GM12878 (cell line): ENCODE measurements at regions not wholly inside any gene's neighbourhood (a gene's known extent, or its start where the extent isn't known, plus 50 kb on each side); places are given as distances from the start of the nearest gene placed in this dataset.

ENCODE experiments used
- ATAC-seq: fragments of 200-7000 bp; cut with Tn5 transposase; 3 replicates; pipeline ENCODE4 v1.9.1; 2020; ENCODE audit warnings: mild to moderate bottlenecking, moderate library complexity
- BruUV-seq: library from RNA; stranded (reverse); fragments of 400-500 nt; replicated peaks from 2 replicates; lab custom pipeline; 2021; lab: Mats Ljungman, UMichigan
- CTCF ChIA-PET: fragments of 300-600 bp; sonication (Branson Sonifier 250); formaldehyde crosslinking; extraction: SDS; loops from one replicate; lab custom pipeline; 2021; ENCODE audit warnings: inconsistent platforms; lab: Yijun Ruan, JAX
- POLR2A ChIA-PET: fragments of 350-600 bp; formaldehyde crosslinking; extraction: SDS; loops from one replicate; lab custom pipeline; 2021; ENCODE audit warnings: inconsistent platforms; lab: Charles Lee
- RAD21 ChIA-PET: fragments of 300-600 bp; sonication (Branson Sonifier 250); formaldehyde crosslinking; loops from one replicate; lab custom pipeline; 2023; ENCODE audit warnings: antibody characterized with exemption; ENCODE audit not compliant: unreplicated experiment; lab: Charles Lee
- SMC1A ChIA-PET: fragments of 300-600 bp; sonication (Branson Sonifier 250); formaldehyde crosslinking; loops from one replicate; lab custom pipeline; 2023; ENCODE audit not compliant: unreplicated experiment, uncharacterized antibody; lab: Charles Lee
- DNase-seq: peaks from one replicate; pipeline ENCODE4 v3.0.0-alpha.2; 2011; ENCODE audit warnings: low read depth, low spot score
- FAIRE-seq: peaks from 3 replicates; lab custom pipeline; 2011; peaks lifted over from hg19 to GRCh38; lab: Jason Lieb, UNC
- H2AFZ ChIP-seq: 2 replicates; pipeline ENCODE4 v1.6.0; 2011; ENCODE audit warnings: low read depth, low read length, control low read depth; ENCODE audit not compliant: control insufficient read depth
- H3K27ac ChIP-seq: 2 replicates; pipeline ENCODE4 v1.5.1; 2011; ENCODE audit warnings: control low read depth; ENCODE audit not compliant: control insufficient read depth, insufficient read depth
- H3K27me3 ChIP-seq, 2 experiments: replicated peaks in 1 of 2; 2 replicates each; pipeline versions ENCODE4 v1.6.0 to v1.6.1; 2011; ENCODE audit warnings: low read length in 1 of 2; ENCODE audit not compliant: control insufficient read depth in 2 of 2, insufficient read depth in 2 of 2
- H3K36me3 ChIP-seq, 2 experiments: 2 replicates each; pipeline ENCODE4 v1.5.1; 2011; ENCODE audit warnings: low read length in 1 of 2; ENCODE audit not compliant: control insufficient read depth in 2 of 2, insufficient read depth in 2 of 2
- H3K4me1 ChIP-seq: 2 replicates; pipeline ENCODE4 v1.6.1; 2011; ENCODE audit warnings: mild to moderate bottlenecking, low read length, moderate library complexity, mixed read lengths; ENCODE audit not compliant: control insufficient read depth, insufficient read depth
- H3K4me2 ChIP-seq: 2 replicates; pipeline ENCODE4 v1.6.0; 2011; ENCODE audit warnings: control low read depth; ENCODE audit not compliant: control insufficient read depth, insufficient read depth
- H3K4me3 ChIP-seq: fragments of 200-600 bp; sonication (generic); 2 replicates; pipeline ENCODE4 v1.5.1; 2016
- H3K79me2 ChIP-seq: 2 replicates; pipeline ENCODE4 v1.6.0; 2011; ENCODE audit warnings: low read length; ENCODE audit not compliant: control insufficient read depth, insufficient read depth
- H3K9ac ChIP-seq: 2 replicates; pipeline ENCODE4 v1.8.0; 2011; ENCODE audit warnings: low read length, control low read depth, mixed read lengths; ENCODE audit not compliant: control insufficient read depth, insufficient read depth
- H3K9me3 ChIP-seq: replicated peaks from 3 replicates; pipeline ENCODE4 v1.5.1; 2011; ENCODE audit warnings: mild to moderate bottlenecking, low read length; ENCODE audit not compliant: control insufficient read depth, insufficient read depth
- H4K20me1 ChIP-seq: 2 replicates; pipeline ENCODE4 v1.6.0; 2011; ENCODE audit not compliant: control insufficient read depth, insufficient read depth
- IRF4 ChIP-seq: IDR thresholded peaks from 2 replicates; pipeline ENCODE4 v1.6.1; 2011; ENCODE audit warnings: low read depth, low read length
- NFIC ChIP-seq: IDR thresholded peaks from 2 replicates; pipeline ENCODE4 v1.6.1; 2012; ENCODE audit warnings: low read depth, mild to moderate bottlenecking, inconsistent platforms, low read length, moderate library complexity
- RCOR1 ChIP-seq: conservative IDR thresholded peaks from 2 replicates; pipeline ENCODE4 v1.6.1; 2012; ENCODE audit warnings: low read depth, low read length, improper control_type of control experiment
- ZBED1 ChIP-seq: IDR thresholded peaks from 2 replicates; pipeline ENCODE4 v1.6.1; 2016; ENCODE audit warnings: borderline replicate concordance
- WGBS: methylation state at CpG from one replicate; pipeline ENCODE4 v1.1.6; 2016; ENCODE audit warnings: low lambda C conversion rate; ENCODE audit not compliant: insufficient replicate concordance, insufficient coverage; ENCODE audit errors: missing lambda C conversion rate; 5-methylcytosine and 5-hydroxymethylcytosine counted together
- in situ Hi-C: fragments of 300-500 bp; cut with MboI; formaldehyde crosslinking; loops from 9 replicates; pipeline ENCODE4 v1.14.3; 2018; ENCODE audit warnings: mixed read lengths
- intact Hi-C: fragments of 100-400 bp; cut with micrococcal nuclease; formaldehyde crosslinking; loops from one replicate; pipeline ENCODE4 v1.14.2; 2022; ENCODE audit not compliant: unreplicated experiment
- TF ChIP-seq, protein P1 (sequence below): fragments of 450-650 bp; conservative IDR thresholded peaks from 2 replicates; pipeline ENCODE4 v1.6.1; 2017; ENCODE audit warnings: mild to moderate bottlenecking, moderate library complexity

DNA sequence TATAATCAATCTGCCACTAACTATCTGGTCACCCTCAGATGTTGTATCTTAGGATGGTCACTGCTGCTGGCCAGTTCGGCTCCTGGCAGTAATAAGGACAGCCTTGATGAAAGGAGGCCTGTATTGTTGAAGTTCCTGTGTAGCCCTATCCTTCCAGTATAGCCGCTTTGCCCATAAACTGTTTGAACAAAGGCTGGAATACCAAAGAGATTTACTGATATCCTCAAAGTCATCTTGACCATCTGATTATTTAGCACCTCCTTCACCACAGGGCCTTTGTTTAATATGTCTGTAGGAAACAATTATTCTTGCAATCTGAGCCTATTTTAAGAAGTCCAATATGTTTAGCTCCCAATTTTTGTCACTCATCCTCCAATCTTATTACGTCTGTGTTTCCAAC, 77.7 kb downstream of the HYCC1 start:
- no peak for ATAC-seq
- TSS peak; percentile 4 for BruUV-seq

DNA sequence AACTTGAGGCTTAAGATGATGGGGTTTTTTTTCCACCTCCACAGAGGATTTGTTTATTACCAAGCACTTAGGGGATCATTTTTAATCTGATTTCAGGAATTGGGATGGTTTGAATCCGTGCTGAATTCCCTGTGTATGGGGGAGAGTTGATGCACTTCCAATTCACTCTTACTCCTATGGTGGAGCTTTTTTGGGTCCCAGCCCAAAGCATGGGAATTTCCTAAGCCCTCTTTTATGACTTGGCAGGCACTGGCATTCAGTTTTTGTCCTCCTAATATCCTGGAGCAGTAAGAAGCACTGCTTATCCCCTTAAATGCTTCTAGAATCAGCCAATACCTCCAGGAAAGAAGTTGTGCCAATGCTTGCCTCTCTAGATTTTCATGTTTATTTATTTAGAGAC, 78.7 kb downstream of the HYCC1 start:
- Histone ChIP-seq H3K79me2 (no peaks in the 10 kb centered on the region), H3K4me2 (no peak overlapping the region), H3K4me1 (no peaks in the 10 kb centered on the region), H3K36me3 (no peaks in the 10 kb centered on the region), H3K4me3 (no peak overlapping the region), H3K27me3 (no peaks in the 10 kb centered on the region), H3K9ac (no peak overlapping the region), H3K9me3 (no peaks in the 10 kb centered on the region; the same call in 2 of the 3 replicates), H3K27ac (no peak overlapping the region), H4K20me1 (no peaks in the 10 kb centered on the region), H2AFZ (no peak overlapping the region)
- ChIA-PET POLR2A (no interaction called here), CTCF (no interaction called here), RAD21 (no interaction called here), SMC1A (interaction anchor here (1.4 kb wide), 1 partner anchor 24 kb away, joined by 4 read pairs; no protein-coding TSS in a partner anchor)
- intact Hi-C loops (no loop called here), in situ Hi-C loops (no loop called here)
- no TSS peak for BruUV-seq
- DNase-seq (no peak), ATAC-seq (no peak), FAIRE-seq (no peak)
- 25% methylated on average over 1 of the region's 1 CpG for WGBS
- TF ChIP-seq IRF4 (no peak), RCOR1 (no peak)

More for the DNA sequence above, 77.7 kb downstream of the HYCC1 start:
- DNase-seq: no peak
- 95% methylated on average over 3 of the region's 3 CpGs for WGBS
- SMC1A ChIA-PET: interaction anchor here (1.4 kb wide), 1 partner anchor 23 kb away, joined by 4 read pairs; no protein-coding TSS in a partner anchor
- Histone ChIP-seq H3K9me3 (no peaks in the 10 kb centered on the region), H2AFZ (no peak overlapping the region), H3K27me3 (no peaks in the 10 kb centered on the region), H3K4me3 (no peak overlapping the region), H3K79me2 (no peaks in the 10 kb centered on the region), H3K9ac (no peak overlapping the region), H3K4me2 (no peak overlapping the region), H3K27ac (no peak overlapping the region)
- TF ChIP-seq ZBED1 (no peak), NFIC (no peak)
- TF ChIP-seq, protein P1, sequence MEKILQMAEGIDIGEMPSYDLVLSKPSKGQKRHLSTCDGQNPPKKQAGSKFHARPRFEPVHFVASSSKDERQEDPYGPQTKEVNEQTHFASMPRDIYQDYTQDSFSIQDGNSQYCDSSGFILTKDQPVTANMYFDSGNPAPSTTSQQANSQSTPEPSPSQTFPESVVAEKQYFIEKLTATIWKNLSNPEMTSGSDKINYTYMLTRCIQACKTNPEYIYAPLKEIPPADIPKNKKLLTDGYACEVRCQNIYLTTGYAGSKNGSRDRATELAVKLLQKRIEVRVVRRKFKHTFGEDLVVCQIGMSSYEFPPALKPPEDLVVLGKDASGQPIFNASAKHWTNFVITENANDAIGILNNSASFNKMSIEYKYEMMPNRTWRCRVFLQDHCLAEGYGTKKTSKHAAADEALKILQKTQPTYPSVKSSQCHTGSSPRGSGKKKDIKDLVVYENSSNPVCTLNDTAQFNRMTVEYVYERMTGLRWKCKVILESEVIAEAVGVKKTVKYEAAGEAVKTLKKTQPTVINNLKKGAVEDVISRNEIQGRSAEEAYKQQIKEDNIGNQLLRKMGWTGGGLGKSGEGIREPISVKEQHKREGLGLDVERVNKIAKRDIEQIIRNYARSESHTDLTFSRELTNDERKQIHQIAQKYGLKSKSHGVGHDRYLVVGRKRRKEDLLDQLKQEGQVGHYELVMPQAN: no peak
- TF ChIP-seq, all 136 proteins: peak for 0
- intact Hi-C loops: no loop called here
- in situ Hi-C loops: no loop called here
- Histone ChIP-seq H3K36me3 (no peaks in the 10 kb centered on the region), H3K4me1 (no peaks in the 10 kb centered on the region), H4K20me1 (no peaks in the 10 kb centered on the region)
- CTCF ChIA-PET: no interaction called here
- FAIRE-seq: no peak
- POLR2A ChIA-PET: no interaction called here
- RAD21 ChIA-PET: interaction anchor here (0.6 kb wide), 1 partner anchor 150 kb away, joined by 3 read pairs; no protein-coding TSS in a partner anchor
